ENCODE measurements at regions not wholly inside any gene's neighbourhood (a gene's known extent, or its start where the extent isn't known, plus 50 kb on each side); places are given as distances from the start of the nearest gene placed in this dataset.

GRCh38 chr16:79390481-79391051, 210.0 kb downstream of the MAF start:
- ChIA-PET POLR2A (no interaction called here), RAD21 (ENCODE audit: low non-redundant PET in 1 of 2, low total read pairs in 2 of 2, uncharacterized antibody in 2 of 2, unreplicated experiment in 2 of 2) (no interaction called here), CTCF (no interaction called here)
- Histone ChIP-seq H2AFZ (ENCODE audit: low read depth, low read length, poor library complexity, severe bottlenecking) (no peak overlapping the region), H3K9ac (ENCODE audit: low read length) (no peak overlapping the region), H3K79me2 (ENCODE audit: insufficient read depth, low read length) (no peaks in the 10 kb centered on the region), H3K4me3 (replicated peaks in 1 of 2; ENCODE audit: low read depth in 1 of 2, low read length in 2 of 2) (no peak overlapping the region), H3K27me3 (ENCODE audit: insufficient read depth, low read length) (no peaks in the 10 kb centered on the region), H3K27ac (ENCODE audit: low read depth, low read length) (no peak overlapping the region), H3K9me3 (ENCODE audit: control insufficient read depth in 1 of 2, insufficient read depth in 1 of 2, low read depth in 1 of 2, low read length in 2 of 2) (peaks cover 27 to 31% of the 10 kb centered on the region in 2 experiments; a peak in 2 of 4 replicates), H3K4me2 (ENCODE audit: low read length) (no peak overlapping the region), H3K4me1 (ENCODE audit: control insufficient read depth in 1 of 2, insufficient read depth in 2 of 2, low read length in 2 of 2) (no peaks in the 10 kb centered on the region), H3K9me2 (ENCODE audit: insufficient read depth) (no peaks in the 10 kb centered on the region), H3K36me3 (ENCODE audit: control insufficient read depth in 1 of 2, insufficient read depth in 2 of 2, low read length in 2 of 2) (no peaks in the 10 kb centered on the region), H4K20me1 (ENCODE audit: insufficient read depth) (no peaks in the 10 kb centered on the region)
- no peak for ATAC-seq
- intact Hi-C loops (cut with micrococcal nuclease), result no loop called here
- no peak for DNase-seq (ENCODE audit: low read depth, low spot score)
- TF ChIP-seq TCF7L2 (IDR thresholded peaks at IDR 0.05; ENCODE audit: borderline replicate concordance, extremely low read depth, insufficient read depth, insufficient read length), result no peak
- TF ChIP-seq ZFX (IDR thresholded peaks at IDR 0.05), result no peak
- no peak for TF ChIP-seq SRF (IDR thresholded peaks at IDR 0.05; ENCODE audit: low read depth)
- TF ChIP-seq MAX (IDR thresholded peaks at IDR 0.05), result no peak
- TF ChIP-seq EGR1 (IDR thresholded peaks at IDR 0.05; ENCODE audit: low read depth), result no peak
- TF ChIP-seq ELF1 (IDR thresholded peaks at IDR 0.05; ENCODE audit: borderline replicate concordance, low read depth), result no peak
- TF ChIP-seq REST (IDR thresholded peaks at IDR 0.05; ENCODE audit: low read depth), result no peak
- TF ChIP-seq ZNF274 (IDR thresholded peaks at IDR 0.05; ENCODE audit: low read depth, low read length), result no peak
- no peak for TF ChIP-seq SP1 (IDR thresholded peaks at IDR 0.05; ENCODE audit: low read depth)
- TF ChIP-seq EZH2 (IDR thresholded peaks at IDR 0.05), result no peak
- no peak for TF ChIP-seq CTCF (IDR thresholded peaks at IDR 0.05 in 2 of 3, conservative IDR thresholded peaks at IDR 0.05 in 1 of 3; ENCODE audit: borderline replicate concordance in 1 of 3, insufficient read depth in 1 of 3, low read depth in 2 of 3, low read length in 2 of 3)
- no peak for TF ChIP-seq YY1 (IDR thresholded peaks at IDR 0.05; ENCODE audit: extremely low read depth, insufficient replicate concordance, low read depth, low read length)
- TF ChIP-seq POLR2A (IDR thresholded peaks at IDR 0.05; ENCODE audit: borderline replicate concordance, extremely low read depth, insufficient read depth, insufficient read length), result no peak
- no peak for TF ChIP-seq RAD21 (IDR thresholded peaks at IDR 0.05; ENCODE audit: low read depth)
- TF ChIP-seq, protein P1, sequence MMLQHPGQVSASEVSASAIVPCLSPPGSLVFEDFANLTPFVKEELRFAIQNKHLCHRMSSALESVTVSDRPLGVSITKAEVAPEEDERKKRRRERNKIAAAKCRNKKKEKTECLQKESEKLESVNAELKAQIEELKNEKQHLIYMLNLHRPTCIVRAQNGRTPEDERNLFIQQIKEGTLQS (IDR thresholded peaks at IDR 0.05), result no peak
- no peak for TF ChIP-seq FOSL1 (IDR thresholded peaks at IDR 0.05; ENCODE audit: low read depth)
- TF ChIP-seq ZBTB33 (IDR thresholded peaks at IDR 0.05; ENCODE audit: extremely low read depth, insufficient replicate concordance, low read length), result no peak
- TF ChIP-seq CBX3 (IDR thresholded peaks at IDR 0.05; ENCODE audit: low read depth), result no peak
- TF ChIP-seq POLR2AphosphoS5 (IDR thresholded peaks at IDR 0.05; ENCODE audit: low read depth, low read length), result no peak
- no TSS peak for BruUV-seq (replicated peaks)
